Hematopoietic multipotent progenitor cell treated with erythropoietin and hydrocortisone succinate and interleukin-3 and kit ligand, for 4 days (in vitro differentiated cells): ENCODE measurements at regions not wholly inside any gene's neighbourhood (a gene's known extent, or its start where the extent isn't known, plus 50 kb on each side); places are given as distances from the start of the nearest gene placed in this dataset.
"Not testable (repeated sequence)": the region's sequence is repeated elsewhere in the genome, so short reads cannot be mapped to it uniquely, and the experiment has no call there.

Experiments
- DNase-seq: peaks from one replicate; pipeline ENCODE4 v3.0.0-alpha.2; 2015

DNA sequence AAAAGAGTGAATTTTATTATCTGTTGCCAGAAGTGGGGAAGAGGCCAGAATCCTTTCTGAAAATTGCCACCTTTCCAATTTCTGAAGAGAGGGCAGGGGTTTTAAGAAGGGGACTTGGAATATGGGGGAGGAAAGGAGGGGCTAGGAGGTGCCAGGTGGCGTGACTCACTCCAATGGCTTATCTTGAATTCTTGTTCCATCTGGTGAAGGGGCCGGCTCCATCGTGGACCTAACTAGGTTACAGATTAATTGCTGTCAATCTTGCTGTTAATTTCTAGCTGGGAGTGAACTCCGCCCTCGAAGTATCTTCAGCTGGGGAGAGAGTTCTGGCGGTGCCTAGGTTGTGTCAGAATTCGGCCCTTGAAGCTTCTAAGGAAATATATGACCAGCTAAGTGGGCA lies 138.7 kb downstream of the YTHDC2 start:
- DNase-seq, result peak; percentile 2

DNA sequence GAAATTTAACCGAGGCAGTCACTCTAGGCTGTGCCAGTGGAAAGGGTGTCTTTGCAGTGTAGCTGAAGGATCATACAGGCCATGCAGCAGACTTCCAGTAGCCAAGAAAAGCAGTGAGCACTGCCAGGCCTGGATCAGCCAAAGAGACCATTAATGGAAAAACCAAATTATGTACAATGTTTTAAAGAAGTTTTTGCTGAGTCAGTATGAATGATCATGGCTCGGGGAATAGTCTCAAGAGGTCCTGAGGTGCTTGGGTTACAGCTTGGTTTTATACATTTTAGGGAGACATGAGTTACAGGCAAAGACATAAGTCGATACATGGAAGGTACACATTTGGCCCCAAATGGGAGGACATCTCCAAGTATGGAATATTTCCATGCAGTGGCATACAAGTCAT lies 141.3 kb downstream of the YTHDC2 start:
- DNase-seq, result no peak

DNA sequence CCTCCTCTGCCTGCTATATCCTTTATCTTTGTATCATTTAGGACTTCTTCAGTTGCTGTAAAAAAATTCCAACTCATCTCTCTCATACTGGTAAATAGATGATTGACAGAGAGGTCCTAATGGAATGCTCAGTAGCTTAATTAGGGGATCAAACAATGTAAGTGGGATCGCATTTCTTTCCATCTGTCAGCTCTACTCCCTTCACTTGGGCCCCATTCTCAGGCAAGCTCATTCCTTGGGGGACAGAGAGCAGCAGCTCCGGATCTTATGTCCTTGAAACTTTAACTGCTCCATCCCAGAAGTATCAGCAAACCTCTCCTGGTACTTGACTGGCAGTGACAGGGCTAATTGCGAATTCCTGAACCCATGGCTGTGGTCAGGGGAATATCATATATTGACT lies 146.7 kb downstream of the YTHDC2 start:
- no peak for DNase-seq

DNA sequence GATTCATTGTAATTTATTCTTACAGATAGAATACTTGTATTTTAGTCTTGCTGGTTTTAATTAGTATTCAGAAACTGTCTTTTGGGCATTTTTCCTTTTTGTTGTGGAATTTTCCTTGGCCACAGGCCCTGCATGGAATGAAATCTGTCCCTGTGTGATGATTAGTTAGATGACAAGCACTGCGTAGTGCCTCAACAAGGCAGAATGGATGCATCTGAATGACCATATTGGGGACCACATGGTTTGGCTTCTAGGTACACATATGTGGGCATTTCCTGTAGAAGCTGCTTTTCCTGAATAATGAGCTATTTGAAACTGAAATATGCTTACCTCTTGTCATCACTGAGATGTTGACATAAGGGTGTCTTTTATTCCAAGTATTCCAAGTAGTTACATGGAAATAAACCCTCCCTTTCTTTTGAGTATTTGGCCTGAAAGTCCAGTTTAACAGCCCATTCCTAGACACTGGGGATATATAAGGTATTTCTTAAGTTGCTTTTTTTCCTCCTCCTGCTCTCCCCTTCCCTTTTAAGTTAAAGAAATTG lies 147.3 kb downstream of the YTHDC2 start:
- no peak for DNase-seq

DNA sequence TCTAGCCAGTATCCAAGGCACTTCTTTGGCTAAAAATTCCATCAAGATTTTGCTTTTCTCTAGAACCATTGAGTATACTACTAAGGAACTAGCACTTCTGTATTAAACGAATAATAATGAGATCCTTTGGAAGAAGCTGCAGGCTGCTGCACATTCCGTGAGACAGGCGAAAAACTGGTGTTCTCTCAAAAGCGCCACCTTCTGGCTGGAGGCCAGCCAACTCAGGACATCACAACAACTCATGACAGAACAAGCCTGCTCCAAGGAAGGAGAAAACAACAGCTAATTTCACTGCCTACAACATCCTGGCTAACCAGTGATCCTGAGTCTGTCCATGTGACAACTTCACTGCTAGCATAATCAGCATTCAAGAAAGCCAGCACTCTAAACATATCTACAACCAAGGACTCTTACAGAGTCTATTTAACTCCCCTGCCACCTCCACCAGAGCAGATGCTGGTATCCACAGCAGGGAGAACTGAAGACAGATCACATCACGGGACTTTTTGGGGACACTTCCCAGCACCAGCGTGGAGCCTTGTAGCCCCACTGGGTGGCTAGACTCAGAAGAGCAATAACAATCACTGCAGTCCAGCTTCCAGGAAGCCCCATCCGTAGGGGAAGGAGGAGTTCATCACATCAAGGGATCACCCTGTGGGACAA lies 150.5 kb downstream of the YTHDC2 start:
- peak; percentile 61 for DNase-seq

DNA sequence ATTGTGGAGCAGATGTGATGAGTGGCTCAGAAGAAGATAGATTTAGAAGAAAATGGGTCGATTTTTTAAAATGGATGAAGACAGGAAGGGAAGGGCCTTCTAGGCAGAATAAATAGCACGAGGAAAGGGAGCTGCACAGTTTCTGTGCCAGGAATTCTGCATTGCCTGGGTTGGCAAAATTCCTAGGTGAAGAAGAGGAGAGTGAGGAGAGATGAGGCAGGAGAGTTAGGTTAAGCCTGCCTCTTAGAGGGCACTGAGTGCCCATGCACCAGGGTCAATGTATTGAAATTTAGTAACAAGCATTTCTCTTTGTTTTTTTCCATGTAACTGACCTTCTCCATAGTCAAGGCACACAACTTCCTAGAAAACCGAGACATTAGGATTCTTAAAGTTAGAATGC lies 159.5 kb downstream of the YTHDC2 start:
- DNase-seq, result no peak

DNA sequence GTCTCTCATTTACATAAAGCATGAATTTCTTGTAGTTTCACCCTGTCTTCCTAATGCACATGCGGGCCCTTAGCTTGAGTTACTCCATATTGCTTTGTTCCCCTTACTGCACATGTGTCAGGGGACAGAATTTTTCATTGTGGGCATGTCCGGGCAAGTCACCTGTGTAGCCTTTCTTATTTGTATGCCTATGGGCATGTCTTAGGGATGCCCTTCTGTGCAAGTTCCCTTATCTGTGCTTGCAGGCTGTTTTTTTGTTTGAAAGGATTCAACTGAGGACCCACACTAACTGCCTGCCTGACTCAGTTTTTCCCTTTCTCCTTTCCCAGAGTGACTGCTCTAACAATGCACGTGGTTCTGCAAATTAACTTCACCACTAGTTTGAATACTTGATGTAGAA lies 161.7 kb downstream of the YTHDC2 start:
- no peak for DNase-seq

DNA sequence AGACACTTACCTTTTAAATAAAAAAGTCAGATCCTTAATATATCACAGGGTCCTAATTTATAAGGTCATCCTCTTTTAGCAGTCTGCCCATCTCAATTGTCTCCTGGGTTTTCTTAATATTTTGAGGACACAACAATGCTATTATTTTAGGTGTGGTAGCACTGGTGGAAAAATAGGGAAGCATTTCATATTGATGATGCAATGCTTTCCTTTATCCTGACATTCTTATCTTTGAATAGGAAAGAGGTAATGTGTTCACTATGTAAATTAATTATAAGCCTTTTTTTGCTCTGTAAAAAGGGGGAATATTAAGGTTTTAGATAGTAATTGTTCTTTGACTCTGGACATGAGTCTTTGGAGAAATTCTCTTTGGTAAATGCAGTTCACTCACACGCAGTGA lies 164.7 kb downstream of the YTHDC2 start:
- DNase-seq, result no peak

DNA sequence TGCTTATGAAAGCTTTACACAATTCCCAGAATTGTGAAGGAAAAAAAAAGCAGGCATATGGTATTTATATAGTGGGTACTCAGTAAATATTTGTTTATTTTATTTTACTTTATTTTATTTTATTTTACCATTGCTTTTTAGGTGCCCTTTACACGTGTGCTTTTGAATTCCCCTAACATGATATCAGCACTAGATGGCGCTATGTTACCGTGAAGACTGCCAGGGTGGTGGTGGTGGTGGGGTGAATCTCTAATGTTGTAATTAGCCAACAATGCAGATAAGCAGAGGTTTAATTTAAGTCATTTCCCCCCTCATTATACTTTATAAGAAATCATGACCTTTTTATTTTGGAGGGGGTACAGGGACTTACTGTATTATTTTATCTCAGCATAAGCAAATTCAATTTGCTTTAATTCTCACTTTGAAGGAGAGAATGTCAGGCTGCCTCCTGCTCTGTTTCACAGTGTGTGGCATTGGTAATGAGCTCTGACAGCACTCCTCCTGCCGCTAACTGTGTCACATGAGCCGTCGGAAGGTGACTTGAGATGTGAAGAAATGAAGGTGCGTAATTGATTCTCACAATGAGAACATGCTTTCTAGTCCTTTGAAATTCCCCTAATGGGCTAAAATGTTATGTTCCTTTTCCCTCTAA lies 165.6 kb downstream of the YTHDC2 start:
- peak; percentile 70 for DNase-seq

DNA sequence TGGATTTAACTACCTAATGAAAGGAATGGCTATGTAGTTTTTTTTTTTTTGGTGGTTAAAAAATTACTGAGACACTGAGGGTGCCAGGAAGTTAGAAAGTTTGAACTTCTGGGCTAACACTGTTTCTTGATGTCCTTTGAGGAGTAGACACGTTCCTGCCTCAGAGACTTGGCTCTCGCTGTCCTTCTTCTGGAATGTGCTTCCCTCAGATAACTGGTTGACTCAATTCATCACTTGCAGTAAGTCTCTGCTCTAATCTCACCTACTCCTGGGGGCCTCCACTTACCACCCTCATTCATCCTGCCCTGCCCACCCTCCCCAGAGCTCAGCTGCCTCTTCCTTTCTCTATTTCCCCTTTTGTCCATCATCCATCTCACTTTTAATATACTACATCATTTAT lies 167.0 kb downstream of the YTHDC2 start:
- no peak for DNase-seq

DNA sequence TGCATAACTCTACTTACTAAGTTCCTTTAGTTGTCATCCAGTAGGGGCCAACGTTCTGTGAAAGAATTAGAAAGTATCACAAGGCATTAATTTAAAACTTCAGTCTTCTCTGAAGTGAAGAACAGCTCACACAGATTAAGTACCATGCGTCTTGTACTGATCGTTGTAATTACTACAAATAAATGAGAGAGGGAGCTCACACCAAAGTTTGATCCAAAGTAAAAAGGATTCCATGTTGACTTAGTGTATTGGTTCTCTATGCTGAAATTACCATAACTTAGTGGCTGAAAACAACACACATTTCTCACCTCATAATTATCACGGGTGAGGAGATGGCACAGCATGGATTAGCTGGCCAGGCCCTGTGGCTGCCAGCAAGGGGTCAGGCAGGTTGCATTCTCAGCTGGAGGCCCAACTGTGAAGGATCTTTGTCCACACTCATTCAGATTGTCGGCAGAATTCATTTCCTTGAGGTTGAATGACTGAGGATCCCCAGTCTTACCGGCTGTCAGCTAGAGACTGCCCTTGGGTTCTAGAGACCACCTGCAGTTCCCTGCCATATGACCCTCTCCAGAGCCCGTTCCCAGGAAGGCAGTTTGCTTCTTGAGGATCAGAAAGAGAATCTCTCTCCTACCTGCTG lies 169.1 kb downstream of the YTHDC2 start:
- peak; percentile 10 for DNase-seq

DNA sequence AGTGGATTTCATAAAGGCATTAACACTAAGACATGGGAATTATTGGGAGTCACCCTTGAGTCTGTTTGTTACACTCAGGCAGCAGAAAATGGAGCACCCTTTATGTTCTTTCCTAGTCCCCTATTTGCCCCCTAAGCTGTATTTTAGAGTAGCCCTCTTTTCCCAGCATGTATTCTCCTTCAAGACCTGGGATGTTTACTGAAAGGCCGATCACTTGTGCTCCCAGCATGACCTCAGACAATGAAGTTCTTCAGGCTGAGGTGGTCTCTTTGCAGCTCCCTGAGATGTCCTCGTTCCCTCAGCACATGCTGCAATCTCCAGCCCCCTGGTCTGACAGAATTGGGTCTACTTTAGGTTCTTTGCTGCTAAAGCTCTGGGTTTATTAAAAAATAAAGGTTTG lies 169.7 kb downstream of the YTHDC2 start:
- DNase-seq, result no peak

DNA sequence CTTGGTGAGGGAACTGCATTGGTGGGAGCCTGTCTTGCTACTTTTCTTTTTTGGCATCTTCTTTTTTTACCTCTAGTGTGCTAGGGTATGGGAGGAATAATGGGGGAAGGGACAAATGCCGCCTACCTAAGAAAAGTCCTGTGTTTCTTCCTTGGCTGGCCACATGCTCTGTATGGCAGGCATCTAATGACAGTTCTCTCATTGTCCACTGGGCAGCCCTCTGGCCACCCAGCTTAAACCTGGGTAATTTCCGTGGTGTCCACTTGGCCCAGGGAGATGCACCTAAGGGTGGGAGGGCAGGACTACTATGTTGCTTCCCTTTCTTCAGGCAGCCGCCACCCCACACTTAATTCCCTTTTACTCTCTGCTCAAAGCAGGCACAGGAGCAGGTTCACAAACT lies 173.1 kb downstream of the YTHDC2 start:
- DNase-seq, result no peak

DNA sequence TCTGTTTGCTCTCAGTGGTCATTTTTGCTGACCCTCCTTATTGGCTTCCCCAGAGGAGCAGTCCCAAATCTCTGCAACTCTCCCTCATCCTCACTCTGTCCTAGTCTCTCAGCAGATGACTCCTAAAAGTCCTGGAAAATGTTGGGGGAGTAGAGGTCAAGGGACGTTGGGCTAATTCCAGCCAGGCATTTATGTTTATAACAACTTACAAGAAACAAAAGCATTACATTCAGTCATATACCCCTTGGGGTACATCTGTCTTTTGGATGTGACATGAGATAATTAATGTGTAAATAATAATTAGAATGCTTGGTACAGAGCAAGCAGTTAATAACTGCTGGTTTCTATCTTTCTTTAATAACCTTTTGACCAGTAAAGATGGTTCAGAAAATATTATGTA lies 176.2 kb downstream of the YTHDC2 start:
- no peak for DNase-seq

DNA sequence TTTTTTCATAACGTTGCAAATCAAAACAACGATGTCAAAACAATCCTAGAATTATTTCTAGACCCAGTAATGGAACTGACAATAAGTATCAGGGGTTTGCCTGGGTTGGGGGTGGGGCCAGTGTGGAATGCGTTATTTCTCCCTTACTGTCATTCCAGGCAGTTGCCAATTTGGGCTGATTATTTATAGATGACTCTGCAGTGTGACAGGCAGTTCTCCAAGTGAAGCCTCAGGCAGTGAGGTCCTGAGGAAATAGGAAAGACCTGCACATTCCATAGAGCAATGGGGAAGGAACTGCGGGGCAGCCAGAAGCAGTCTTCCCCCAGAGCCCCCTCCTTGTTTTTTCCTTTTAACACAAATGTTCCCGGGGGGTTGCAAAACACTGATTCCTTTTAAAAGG lies 179.0 kb downstream of the YTHDC2 start:
- no peak for DNase-seq

DNA sequence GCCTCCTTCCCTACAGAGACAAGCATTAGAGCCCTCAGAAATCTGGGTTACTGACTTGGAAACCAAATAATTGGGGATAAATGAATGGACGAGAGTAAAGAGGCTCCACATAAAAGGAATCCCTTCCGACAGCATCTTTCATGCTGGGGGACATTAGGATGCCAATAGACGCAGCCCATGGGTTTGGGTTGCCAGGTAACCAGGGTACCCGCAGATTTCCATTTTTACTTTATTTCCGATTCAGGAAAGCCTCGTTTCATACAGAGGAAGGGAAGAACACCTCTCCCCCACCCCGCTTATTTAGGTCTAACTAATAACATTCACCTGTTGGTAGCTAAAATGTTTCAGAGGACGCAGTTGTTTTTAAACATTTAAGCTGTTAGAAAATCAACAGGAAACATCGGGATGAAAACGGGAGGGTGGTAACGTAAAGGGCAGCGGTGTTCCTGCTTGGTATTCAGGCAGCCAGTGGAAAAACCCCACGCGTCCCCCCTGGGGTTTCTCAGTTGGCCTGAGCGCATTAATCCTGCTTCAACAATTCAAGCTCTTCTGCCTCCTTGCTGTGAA lies 179.5 kb downstream of the YTHDC2 start:
- no peak for DNase-seq

DNA sequence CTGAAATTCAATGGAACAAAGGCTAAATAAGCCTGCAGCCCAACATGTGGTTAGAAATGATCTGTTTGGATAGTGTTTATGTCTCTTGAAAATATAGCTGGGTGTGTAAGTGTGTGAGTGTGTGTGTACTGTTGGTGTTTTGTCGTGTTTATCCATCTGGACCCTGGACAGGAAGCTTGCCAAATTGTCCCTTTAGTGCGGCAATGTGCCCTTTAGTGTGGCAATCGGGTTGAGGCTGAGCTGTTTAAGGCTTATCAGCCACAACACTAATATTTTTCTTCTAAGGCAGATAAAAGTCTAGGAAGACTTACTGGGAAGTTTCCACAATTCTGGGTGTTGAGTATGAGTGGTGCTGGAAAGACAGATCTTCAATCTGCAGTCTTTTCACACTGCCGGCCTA lies 180.2 kb downstream of the YTHDC2 start:
- DNase-seq, result no peak

DNA sequence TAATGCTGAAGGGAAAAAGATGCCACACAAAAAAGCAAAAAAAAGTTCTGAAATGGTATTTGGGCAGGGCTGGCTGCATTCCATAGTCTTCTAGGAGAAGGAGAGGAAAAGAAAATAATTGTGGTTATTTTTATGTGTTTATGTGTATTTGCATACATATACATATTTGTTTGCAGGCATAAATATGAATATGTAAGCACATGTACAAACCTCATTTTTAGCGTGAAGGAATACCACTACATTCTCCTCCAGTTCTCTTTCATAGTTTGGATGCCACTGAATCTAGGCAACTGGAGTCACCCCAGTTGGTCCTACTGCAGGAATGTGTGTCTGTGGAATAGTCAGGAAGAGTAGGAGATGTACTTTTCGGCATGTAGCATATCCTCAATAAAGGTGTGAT lies 181.1 kb downstream of the YTHDC2 start:
- no peak for DNase-seq

DNA sequence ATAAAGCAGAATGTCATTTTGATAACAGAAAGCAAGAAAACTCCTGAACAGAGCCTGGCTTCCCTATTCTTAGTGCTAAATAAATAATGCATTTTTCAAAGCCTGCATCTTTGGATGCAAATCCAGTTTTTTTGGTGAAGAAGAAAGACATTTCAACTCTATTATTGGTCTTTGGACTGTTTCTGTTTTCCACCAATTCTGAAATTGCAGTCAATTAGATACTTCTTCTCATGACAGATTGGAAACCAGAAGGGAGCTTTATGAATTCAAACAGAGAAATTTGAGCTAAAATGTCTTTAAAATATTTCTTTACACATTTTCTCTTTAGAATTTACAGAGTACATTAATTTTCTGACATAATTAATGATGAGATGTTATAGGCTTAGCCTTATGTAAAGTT lies 189.8 kb downstream of the YTHDC2 start:
- no peak for DNase-seq

DNA sequence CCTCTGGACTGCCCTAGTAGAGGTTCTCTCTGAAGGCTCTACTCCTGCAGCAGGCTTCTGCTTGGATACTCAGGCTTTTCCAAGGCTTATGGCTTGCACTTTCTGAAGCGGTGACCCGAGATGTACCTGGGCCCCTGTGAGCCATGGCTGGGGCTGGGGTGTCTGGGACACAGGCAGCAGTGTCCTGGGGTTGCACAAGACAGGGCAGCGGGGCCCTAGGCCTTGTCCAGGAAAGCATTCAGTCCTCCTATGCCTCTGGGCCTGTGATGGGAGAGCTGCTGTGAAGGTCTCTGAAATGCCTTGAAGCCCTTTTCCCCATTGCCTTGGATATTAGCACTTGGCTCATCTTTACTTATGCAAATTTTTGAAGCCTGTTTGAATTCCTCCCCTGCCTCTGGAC lies 192.2 kb downstream of the YTHDC2 start:
- DNase-seq, result no peak

DNA sequence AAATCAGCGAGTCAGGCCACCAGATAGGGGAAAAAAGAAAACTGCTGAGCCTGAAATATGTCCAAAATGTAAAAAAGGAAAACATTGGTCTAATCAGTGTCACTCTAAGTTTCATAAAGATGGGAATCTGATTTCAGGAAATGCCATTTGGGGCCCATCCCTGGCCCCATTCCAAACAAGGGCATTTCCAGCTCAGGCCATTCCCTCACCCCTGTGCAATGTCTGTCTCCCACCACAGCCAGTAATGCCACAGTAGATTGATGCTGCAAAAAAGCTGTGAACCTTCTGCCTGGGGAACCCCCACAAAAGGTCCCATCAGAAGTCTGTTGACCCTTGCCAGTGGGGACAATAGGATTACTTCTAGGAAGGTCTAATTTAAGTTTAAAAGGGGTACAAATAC lies 199.6 kb downstream of the YTHDC2 start:
- DNase-seq, result no peak

DNA sequence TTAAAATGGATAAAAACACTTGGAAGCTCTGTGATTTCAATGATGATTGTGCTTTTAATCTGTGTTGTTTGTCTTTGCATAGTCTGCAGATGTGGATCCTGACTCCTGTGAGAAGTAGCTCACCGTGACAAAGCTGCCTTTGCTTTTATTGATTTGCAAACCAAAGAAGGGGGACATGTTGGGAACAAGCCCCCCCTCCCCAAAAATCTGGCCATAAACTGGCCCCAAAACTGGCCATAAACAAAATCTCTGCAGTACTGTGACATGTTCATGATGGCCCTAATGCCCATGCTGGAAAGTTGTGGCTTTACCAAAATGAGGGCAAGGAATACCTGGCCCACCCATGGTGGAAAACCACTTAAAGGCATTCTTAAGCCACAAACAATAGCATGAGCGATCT lies 202.4 kb downstream of the YTHDC2 start:
- not testable (repeated sequence) for DNase-seq

DNA sequence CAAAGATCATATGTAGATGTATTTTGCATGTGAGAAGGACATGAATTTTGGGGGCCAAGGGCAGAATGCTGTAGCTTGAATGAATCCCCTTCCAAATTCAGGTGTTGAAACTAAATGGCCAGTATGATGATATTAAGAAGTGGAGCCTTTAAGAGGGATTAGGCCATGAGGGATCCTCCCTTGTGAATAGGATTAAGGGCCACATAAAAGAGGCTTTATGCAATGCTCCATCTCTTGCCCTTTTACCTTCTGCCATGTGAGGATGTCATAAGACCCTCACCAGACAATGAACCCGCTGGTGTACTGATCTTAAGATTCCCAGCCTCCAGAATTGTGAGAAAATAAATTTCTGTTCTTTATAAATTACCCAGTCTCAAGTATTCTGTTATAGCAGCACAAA lies 206.1 kb downstream of the YTHDC2 start:
- no peak for DNase-seq

DNA sequence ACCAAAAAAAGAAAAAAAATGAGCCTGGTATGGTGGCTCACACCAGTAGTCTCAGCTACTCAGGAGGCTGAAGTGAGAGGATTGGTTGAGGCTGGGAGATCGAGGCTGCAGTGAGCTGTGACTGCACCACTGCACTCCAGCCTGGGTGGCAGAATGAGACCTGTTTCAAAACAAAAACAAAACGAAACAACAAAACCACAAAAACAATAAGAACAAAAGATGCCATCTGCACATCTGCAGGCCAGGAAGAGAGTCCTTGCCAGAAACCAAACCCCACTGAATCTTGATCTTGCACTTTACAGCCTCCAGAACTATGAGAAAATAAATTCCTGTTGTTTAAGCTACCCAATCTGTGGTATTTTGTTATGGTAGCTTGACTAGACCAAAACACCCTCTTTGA lies 207.7 kb downstream of the YTHDC2 start:
- DNase-seq, result no peak
